ACHN (cell line): ENCODE measurements at regions not wholly inside any gene's neighbourhood (a gene's known extent, or its start where the extent isn't known, plus 50 kb on each side); places are given as distances from the start of the nearest gene placed in this dataset.
"Not testable (repeated sequence)": the region's sequence is repeated elsewhere in the genome, so short reads cannot be mapped to it uniquely, and the experiment has no call there.

Experiments
- DNase-seq: peaks from one replicate; pipeline ENCODE4 v3.0.0-alpha.2; 2015
- in situ Hi-C: cut with HindIII; loops from 2 replicates; pipeline ENCODE4 v1.10.0; 2017; ENCODE audit warnings: low sequenced_read_pairs, low pct_ligation_motif_present, low pct_unique_long_range_greater_than_20kb

- DNase-seq, result no peak
- in situ Hi-C loops, result no loop called here
Measured at GRCh38 chr16:66109677-66110076, 256.8 kb upstream of the CDH5 start.

GRCh38 chr16:66107661-66108060, 258.8 kb upstream of the CDH5 start:
- in situ Hi-C loops, result no loop called here
- no peak for DNase-seq

- in situ Hi-C loops, result no loop called here
- DNase-seq, result no peak
Measured at GRCh38 chr16:66103211-66103610, 263.3 kb upstream of the CDH5 start.

- in situ Hi-C loops, result no loop called here
- no peak for DNase-seq
Measured at GRCh38 chr16:66099306-66099705, 267.2 kb upstream of the CDH5 start.

GRCh38 chr16:66097751-66098150, 268.7 kb upstream of the CDH5 start:
- no peak for DNase-seq
- in situ Hi-C loops, result no loop called here

- DNase-seq, result no peak
- in situ Hi-C loops, result no loop called here
Measured at GRCh38 chr16:66095676-66096075, 270.8 kb upstream of the CDH5 start.

- no peak for DNase-seq
- in situ Hi-C loops, result no loop called here
Measured at GRCh38 chr16:66093191-66093590, 273.3 kb upstream of the CDH5 start.

- DNase-seq, result no peak
- in situ Hi-C loops, result no loop called here
Measured at GRCh38 chr16:66091471-66091891, 275.0 kb upstream of the CDH5 start.

- in situ Hi-C loops, result no loop called here
- DNase-seq, result no peak
Measured at GRCh38 chr16:66088681-66089080, 277.8 kb upstream of the CDH5 start.

- DNase-seq, result no peak
- in situ Hi-C loops, result no loop called here
Measured at GRCh38 chr16:66087308-66087707, 279.2 kb upstream of the CDH5 start.

- in situ Hi-C loops, result no loop called here
Measured at GRCh38 chr16:66085651-66086050, 280.8 kb upstream of the CDH5 start.

GRCh38 chr16:66084731-66085130, 281.8 kb upstream of the CDH5 start:
- in situ Hi-C loops, DNase-seq: not testable (repeated sequence)

More at GRCh38 chr16:66085651-66086050, 280.8 kb upstream of the CDH5 start:
- DNase-seq, result no peak

- in situ Hi-C loops, result no loop called here
- DNase-seq, result no peak
Measured at GRCh38 chr16:66084306-66084705, 282.2 kb upstream of the CDH5 start.

GRCh38 chr16:66083171-66083570, 283.3 kb upstream of the CDH5 start:
- no peak for DNase-seq
- in situ Hi-C loops, result no loop called here

GRCh38 chr16:66082424-66082823, 284.1 kb upstream of the CDH5 start:
- in situ Hi-C loops, result no loop called here
- DNase-seq, result no peak

- no peak for DNase-seq
- in situ Hi-C loops, result no loop called here
Measured at GRCh38 chr16:66081775-66082366, 284.6 kb upstream of the CDH5 start.

GRCh38 chr16:66079671-66080334, 286.7 kb upstream of the CDH5 start:
- no peak for DNase-seq
- in situ Hi-C loops, result no loop called here

GRCh38 chr16:66070140-66070917, 296.2 kb upstream of the CDH5 start:
- no peak for DNase-seq
- in situ Hi-C loops, result no loop called here

GRCh38 chr16:66069587-66069986, 296.9 kb upstream of the CDH5 start:
- in situ Hi-C loops, result no loop called here
- no peak for DNase-seq

- no peak for DNase-seq
- in situ Hi-C loops, result no loop called here
Measured at GRCh38 chr16:66066404-66066803, 300.1 kb upstream of the CDH5 start.
